ENCODE measurements at regions not wholly inside any gene's neighbourhood (a gene's known extent, or its start where the extent isn't known, plus 50 kb on each side); places are given as distances from the start of the nearest gene placed in this dataset.

DNA sequence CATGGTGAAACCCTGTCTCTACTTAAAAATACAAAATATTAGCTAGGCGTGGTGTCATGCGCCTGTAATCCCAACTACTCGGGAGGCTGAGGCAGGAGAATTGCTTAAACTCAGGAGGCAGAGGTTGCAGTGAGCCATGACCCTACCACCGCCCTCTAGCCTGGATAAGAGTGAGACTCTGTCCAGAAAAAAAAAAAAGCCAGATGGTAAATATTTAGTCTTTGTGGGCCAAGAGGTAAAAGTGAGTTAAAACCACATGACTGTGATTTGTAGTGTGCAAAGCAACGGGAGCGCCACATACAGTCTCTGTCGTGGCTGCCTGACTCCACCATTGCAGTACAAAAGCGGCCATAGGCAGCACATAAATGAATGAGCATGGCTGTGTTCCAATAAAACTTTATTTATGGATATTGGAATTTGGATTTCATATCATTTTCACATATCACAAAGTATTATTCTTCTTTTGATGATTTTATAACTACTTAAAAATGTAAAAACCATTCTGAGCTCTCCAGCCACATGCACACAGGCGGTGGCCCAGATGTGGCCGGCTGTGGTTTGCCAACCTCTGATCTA is 51.8 kb upstream of the CASZ1 start:
- DNase-seq (ENCODE audit: low read depth in 2 of 2) = no peak

DNA sequence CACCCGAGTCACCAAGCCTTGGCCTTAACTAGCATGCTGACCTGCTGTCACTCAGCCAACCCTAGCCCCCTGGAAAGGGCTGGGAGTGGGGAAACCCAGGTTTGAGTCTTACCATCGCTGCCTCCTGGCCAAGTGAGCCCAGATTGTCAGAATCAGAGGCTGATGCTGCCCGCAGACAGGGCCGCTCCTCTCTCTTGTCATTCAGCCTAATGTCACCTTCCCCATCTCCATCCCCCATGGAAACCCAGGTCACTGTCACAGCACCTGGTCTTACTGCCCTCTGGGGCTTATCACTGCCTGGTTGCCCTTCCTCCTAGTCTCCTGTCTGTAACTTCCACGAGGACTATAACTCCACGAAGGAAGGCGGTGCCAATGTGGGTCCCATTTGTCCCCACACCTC is 53.6 kb upstream of the CASZ1 start:
- no peak for DNase-seq (ENCODE audit: low read depth in 2 of 2)

DNA sequence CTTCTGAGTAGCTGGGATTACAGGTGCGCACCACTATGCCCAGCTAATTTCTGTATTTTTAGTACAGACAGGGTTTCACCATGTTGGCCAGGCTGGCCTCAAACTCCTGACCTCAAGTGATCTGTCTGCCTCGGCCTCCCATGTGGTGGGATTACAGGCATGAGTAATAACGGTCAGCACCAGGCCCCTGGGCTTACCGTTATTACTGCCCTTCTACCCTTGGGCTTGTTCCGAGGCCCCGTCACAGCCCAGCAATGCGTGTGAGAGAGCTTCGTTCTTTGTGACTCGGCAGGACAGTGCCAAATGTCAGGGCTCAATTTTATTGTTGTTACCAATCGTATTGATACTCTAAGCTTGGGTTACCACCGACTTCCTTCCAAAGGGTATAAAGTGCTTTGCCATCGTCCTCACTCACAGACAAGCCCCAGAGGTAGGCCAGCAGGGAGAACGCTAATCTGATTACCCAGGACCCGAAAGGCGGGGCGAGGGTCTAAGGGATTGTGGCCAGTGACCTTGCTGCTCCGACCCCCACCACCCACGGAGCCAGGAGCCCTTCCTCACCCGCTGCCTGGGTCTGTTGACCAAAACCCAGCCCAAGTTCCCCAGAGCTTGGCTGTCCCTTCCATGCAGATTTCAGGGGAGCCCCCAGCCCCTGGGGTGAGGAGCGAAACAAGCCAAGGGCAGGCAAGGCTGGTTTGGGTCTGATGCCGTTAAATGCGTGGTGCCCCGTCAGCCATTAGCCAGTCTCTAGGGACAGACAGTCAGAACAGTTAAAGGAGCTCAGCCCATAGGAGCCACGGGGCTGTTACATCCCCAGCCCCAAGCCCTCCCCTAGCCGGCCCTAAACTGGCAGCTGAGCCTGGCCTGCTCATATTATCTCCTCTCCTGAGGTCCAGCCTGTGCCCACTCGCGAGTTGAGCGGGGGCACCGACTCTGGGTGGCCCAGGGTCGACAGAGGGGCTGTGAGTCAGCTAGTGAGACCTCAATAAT is 54.9 kb upstream of the CASZ1 start:
- DNase-seq (ENCODE audit: low read depth in 2 of 2) = no peak

- DNase-seq (ENCODE audit: low read depth in 2 of 2) = no peak
These were observed 55.6 kb upstream of the CASZ1 start for GRCh38 chr1:10852018-10852417.

GRCh38 chr1:10852486-10852885 is 56.0 kb upstream of the CASZ1 start:
- no peak for DNase-seq (ENCODE audit: low read depth in 2 of 2)

DNA sequence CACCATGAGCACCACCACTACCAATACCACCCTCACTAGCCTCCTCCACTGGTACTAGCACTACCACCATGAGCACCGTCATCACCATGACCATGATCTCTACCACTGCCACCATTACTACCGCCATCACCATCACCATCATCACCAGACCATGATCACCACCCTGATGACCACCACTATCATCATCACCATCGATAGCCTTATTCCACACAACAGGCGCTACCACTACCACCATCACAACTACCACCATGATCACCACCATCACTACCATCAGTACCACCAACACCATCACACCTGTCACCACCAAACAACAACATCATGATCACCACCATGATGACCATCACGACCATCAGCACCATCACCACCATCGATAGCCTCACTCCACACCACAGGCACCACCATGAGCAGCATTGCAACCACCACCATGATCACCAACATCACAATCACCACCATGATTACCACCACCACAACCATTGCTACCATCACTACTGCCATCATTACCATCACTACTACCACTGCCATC is 56.6 kb upstream of the CASZ1 start:
- DNase-seq (ENCODE audit: low read depth in 2 of 2) = no peak

GRCh38 chr1:10853701-10854100 is 57.3 kb upstream of the CASZ1 start:
- DNase-seq (ENCODE audit: low read depth in 2 of 2) = no peak

- DNase-seq (ENCODE audit: low read depth in 2 of 2) = no peak
These were observed 58.5 kb upstream of the CASZ1 start for GRCh38 chr1:10854856-10855459.

- DNase-seq (ENCODE audit: low read depth in 2 of 2) = no peak
These were observed 59.8 kb upstream of the CASZ1 start for GRCh38 chr1:10856176-10856683.

DNA sequence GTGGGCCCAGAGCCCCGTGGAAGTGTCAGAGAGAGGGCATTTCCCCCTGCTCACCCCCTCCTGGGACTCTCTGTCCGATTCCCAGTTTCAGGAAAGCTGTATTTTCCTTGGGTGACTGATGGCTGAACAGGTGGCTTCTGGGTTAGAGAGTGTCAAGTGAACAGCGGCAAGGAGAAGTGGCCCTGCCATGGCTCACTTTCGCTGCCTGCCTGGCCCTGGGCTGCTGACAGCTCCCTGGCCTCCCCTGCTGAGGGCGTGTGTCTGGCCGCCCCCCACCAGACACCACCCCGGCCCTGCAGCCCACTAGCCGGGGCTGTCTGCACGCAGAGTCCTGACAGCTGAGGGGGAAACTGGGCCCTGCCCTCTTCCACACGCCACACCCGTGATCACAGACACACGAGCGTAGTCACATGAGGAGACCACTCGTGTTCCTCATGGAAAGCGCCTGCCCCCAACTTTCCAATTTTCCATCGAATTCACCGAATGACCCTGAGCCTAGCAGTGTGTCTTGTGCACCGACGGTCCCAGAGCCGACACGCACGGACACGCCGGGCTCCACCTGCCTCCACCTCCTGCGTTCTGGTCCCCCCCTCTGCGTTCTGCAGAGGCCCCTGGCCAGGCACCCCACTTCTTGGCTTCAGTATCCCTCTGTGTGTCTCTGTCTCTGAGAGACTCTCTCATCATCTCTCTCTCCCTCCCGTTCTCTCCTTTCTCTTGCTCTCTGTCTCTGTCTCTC is 60.6 kb upstream of the CASZ1 start:
- no peak for DNase-seq (ENCODE audit: low read depth in 2 of 2)

GRCh38 chr1:10857687-10858086 is 61.2 kb upstream of the CASZ1 start:
- DNase-seq (ENCODE audit: low read depth in 2 of 2) = no peak

DNA sequence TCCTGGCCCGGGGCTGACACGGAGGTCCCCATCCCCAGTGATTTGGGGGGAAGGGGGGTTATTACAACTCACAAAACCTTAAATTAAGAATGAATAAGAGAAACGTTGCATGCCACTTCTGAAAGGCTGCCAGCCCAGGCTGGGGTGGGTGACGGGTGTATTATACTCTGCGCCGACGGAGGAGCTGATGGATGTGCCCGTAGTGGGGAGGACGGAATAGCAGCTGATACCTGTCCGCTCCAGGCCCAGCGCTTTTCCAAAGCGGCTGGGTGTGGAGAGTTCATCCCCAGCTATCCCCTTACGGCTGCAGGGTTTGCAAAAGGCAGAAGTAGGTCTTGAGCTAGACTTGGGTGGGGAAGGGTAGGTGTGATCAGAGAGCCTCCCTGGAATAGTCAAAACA is 63.8 kb upstream of the CASZ1 start:
- DNase-seq (ENCODE audit: low read depth in 2 of 2) = no peak

- DNase-seq (ENCODE audit: low read depth in 2 of 2) = no peak
These were observed 64.2 kb upstream of the CASZ1 start for GRCh38 chr1:10860682-10861081.

DNA sequence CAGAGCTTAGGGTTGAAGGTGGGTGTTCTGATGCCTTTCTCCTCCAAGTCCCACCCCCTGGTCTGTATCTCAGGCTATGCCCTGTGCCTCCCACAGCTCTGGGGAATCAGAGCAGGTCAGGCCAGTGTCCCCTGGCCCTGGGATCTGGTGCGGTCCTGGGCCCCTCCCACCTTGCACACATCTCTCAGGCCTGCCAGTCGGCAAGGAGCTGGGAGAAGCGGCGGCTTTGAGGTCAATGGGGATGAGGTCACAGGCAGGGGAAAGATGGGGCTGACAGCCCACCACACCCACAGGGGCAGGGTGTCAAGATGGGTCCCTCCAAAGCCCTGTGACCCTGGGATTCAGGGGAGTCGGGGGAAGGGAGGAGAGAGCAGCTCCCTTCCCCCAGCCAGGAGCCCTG is 65.4 kb upstream of the CASZ1 start:
- no peak for DNase-seq (ENCODE audit: low read depth in 2 of 2)

DNA sequence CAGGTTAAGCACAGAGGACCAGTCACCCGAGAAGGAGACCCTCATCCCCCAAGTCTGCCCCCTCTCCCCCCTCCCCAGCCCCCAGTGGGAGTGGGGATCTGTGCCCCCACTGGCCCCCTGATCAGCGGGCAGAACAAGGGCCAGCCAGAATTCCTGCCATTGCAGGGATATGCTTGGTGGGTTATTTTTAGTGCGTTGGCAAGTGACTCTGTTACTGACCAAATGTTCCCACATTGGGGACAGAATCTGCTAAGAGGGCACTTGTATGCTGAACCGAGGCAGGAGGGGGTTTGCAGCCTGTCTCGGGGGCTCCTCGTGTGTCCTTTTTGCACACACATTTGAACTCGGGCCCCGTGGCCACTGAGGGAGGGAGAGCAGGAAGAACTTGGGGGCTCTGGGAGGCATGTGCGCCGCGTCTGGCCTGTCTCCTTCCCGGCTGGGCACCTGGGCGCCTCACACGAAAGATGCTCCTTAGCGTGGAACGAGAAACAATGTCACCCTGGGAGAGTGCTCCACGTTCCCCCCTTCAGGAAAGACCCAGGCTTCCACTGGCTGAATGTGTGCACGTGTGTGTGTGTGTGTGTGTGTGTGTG is 66.4 kb upstream of the CASZ1 start:
- no peak for DNase-seq (ENCODE audit: low read depth in 2 of 2)

- DNase-seq (ENCODE audit: low read depth in 2 of 2) = no peak
These were observed 67.4 kb upstream of the CASZ1 start for GRCh38 chr1:10863886-10864285.

DNA sequence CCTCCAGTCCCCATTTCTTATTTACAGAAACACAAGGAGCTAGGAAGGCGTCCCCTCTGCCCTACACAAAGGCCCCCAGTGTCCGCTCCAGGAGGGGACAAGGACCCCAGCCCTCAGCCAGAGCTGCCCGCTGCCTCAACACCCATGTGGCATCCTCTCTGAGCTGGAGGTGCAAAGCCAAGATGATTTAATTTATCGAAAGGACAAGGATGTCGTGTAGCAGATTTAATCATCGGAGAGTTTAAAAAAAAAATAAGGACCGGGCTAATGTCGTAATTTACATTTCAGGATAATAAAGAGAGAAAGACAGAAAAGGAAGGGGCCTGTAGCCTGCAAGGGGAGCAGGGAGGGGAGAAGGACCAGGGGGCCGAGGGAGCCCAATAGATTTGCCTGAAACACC is 68.3 kb upstream of the CASZ1 start:
- no peak for DNase-seq (ENCODE audit: low read depth in 2 of 2)

GRCh38 chr1:10865518-10866320 is 69.3 kb upstream of the CASZ1 start:
- DNase-seq (ENCODE audit: low read depth in 2 of 2) = no peak

DNA sequence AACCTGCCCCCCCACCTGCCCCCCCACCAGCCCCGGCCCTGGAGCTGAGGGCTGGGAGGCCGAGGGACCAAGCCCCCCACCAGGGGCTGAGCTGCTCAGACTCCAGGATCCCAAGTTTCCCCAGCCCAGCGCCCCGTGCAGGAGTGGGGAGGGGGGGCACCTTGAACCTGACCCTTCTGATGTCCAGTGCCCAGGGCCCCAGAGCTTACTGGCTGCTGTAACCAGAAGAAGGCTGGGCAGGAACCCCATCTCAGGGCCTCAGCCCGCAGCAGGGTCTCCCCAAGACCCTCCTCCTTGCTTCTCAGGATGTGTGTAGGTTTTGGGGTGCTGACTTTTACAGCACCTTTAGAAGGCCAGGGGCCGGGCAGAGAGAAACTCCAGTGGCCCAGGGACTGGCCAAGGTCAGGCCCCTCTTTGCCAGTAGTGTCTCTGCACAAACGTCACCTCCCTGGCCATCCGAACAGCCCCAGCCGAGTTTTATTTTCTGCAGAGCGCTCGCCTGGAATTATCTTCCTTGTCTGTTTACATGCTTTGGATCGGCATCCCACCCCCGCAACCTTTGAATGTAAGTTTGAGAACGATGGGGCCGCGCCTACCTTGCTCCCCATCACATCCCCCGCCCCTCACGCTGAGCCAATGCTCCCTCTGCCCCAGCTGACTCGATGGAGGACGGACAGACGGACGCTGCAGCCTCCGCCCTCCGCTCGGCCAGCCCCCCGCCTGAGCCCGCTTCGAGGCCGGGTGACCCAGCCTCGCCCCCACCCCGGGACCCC is 70.1 kb upstream of the CASZ1 start:
- peak in 1 of 2 donors; percentile 23 for DNase-seq (ENCODE audit: low read depth in 2 of 2)
